HEK293T (cell line): ENCODE measurements at regions not wholly inside any gene's neighbourhood (a gene's known extent, or its start where the extent isn't known, plus 50 kb on each side); places are given as distances from the start of the nearest gene placed in this dataset.

Source experiments
- CTCF ChIA-PET: fragments of 350-600 bp; formaldehyde crosslinking; extraction: SDS; loops from one replicate; lab custom pipeline; 2021; ENCODE audit warnings: antibody characterized with exemption, inconsistent platforms; lab: Yijun Ruan, JAX
- POLR2A ChIA-PET: fragments of 350-600 bp; formaldehyde crosslinking; extraction: SDS; loops from one replicate; lab custom pipeline; 2020; ENCODE audit warnings: antibody characterized with exemption, inconsistent platforms; lab: Yijun Ruan, JAX
- DNase-seq: peaks from one replicate; pipeline ENCODE4 v3.0.0; 2012; ENCODE audit warnings: mixed read lengths; ENCODE audit errors: extremely low spot score
- ARNT ChIP-seq: fragments of 450-650 bp; IDR thresholded peaks from 2 replicates; pipeline ENCODE4 v1.6.1; 2017; ENCODE audit warnings: mild to moderate bottlenecking
- BHLHE40 ChIP-seq: fragments of 450-650 bp; IDR thresholded peaks from 2 replicates; pipeline ENCODE4 v1.6.1; 2016; ENCODE audit warnings: mild to moderate bottlenecking, moderate library complexity, borderline replicate concordance
- CTBP1 ChIP-seq: fragments of 450-650 bp; IDR thresholded peaks from 2 replicates; pipeline ENCODE4 v1.6.1; 2016; ENCODE audit warnings: borderline replicate concordance
- ELF4 ChIP-seq: fragments of 450-650 bp; IDR thresholded peaks from 2 replicates; pipeline ENCODE4 v1.6.1; 2017; ENCODE audit warnings: antibody characterized with exemption
- FOXA1 ChIP-seq: fragments of 450-650 bp; IDR thresholded peaks from 2 replicates; pipeline ENCODE4 v1.6.1; 2016; ENCODE audit warnings: mild to moderate bottlenecking
- FOXK2 ChIP-seq: fragments of 450-650 bp; IDR thresholded peaks from 2 replicates; pipeline ENCODE4 v1.6.1; 2016; ENCODE audit warnings: mild to moderate bottlenecking
- FOXM1 ChIP-seq: fragments of 450-650 bp; IDR thresholded peaks from 2 replicates; pipeline ENCODE4 v1.6.1; 2017; ENCODE audit warnings: mild to moderate bottlenecking, borderline replicate concordance
- HDGF ChIP-seq: fragments of 450-650 bp; IDR thresholded peaks from 2 replicates; pipeline ENCODE4 v1.6.1; 2017; ENCODE audit warnings: antibody characterized with exemption, borderline replicate concordance
- L3MBTL2 ChIP-seq: fragments of 450-650 bp; conservative IDR thresholded peaks from 2 replicates; pipeline ENCODE4 v1.6.1; 2016; ENCODE audit warnings: mild to moderate bottlenecking
- LEF1 ChIP-seq: fragments of 450-650 bp; IDR thresholded peaks from 2 replicates; pipeline ENCODE4 v1.6.1; 2017; ENCODE audit warnings: mild to moderate bottlenecking, borderline replicate concordance
- NFRKB ChIP-seq: fragments of 450-650 bp; IDR thresholded peaks from 2 replicates; pipeline ENCODE4 v1.6.1; 2016; ENCODE audit warnings: mild to moderate bottlenecking, moderate library complexity
- PKNOX1 ChIP-seq: fragments of 450-650 bp; IDR thresholded peaks from 2 replicates; pipeline ENCODE4 v1.6.1; 2016
- SP1 ChIP-seq: fragments of 450-650 bp; IDR thresholded peaks from 2 replicates; pipeline ENCODE4 v1.6.1; 2017
- SUZ12 ChIP-seq: fragments of 450-650 bp; IDR thresholded peaks from 2 replicates; pipeline ENCODE4 v1.6.1; 2016; ENCODE audit warnings: mild to moderate bottlenecking
- TARDBP ChIP-seq: fragments of 450-650 bp; IDR thresholded peaks from 2 replicates; pipeline ENCODE4 v1.6.1; 2016
- ZNF384 ChIP-seq: fragments of 450-650 bp; IDR thresholded peaks from 2 replicates; pipeline ENCODE4 v1.6.1; 2016

- no peak for TF ChIP-seq SUZ12
- TF ChIP-seq HDGF = no peak
- TF ChIP-seq CTBP1 = no peak
- TF ChIP-seq NFRKB = no peak
- no peak for TF ChIP-seq PKNOX1
- no peak for TF ChIP-seq ARNT
- TF ChIP-seq TARDBP = no peak
- DNase-seq = no peak
- CTCF ChIA-PET = interaction anchor here (1.6 kb wide), 1 partner anchor 13 kb away, joined by 3 read pairs; no protein-coding TSS in a partner anchor
- POLR2A ChIA-PET = no interaction called here
These were observed 259.7 kb upstream of the DCN start for GRCh38 chr12:91441993-91442952.

GRCh38 chr12:91441246-91441645 is 258.6 kb upstream of the DCN start:
- TF ChIP-seq SUZ12 (no peak), BHLHE40 (no peak), ARNT (no peak), HDGF (no peak), FOXA1 (no peak), TARDBP (no peak), NFRKB (no peak), CTBP1 (no peak)
- CTCF ChIA-PET = interaction anchor here (0.6 kb wide), 1 partner anchor 167 kb away, joined by 3 read pairs; no protein-coding TSS in a partner anchor
- POLR2A ChIA-PET = no interaction called here
- DNase-seq = no peak

GRCh38 chr12:91434081-91434480 is 251.5 kb upstream of the DCN start:
- CTCF ChIA-PET = no interaction called here
- TF ChIP-seq FOXA1 (no peak), FOXK2 (no peak), NFRKB (no peak), CTBP1 (no peak), LEF1 (no peak), ELF4 (no peak), ARNT (no peak), BHLHE40 (no peak), ZNF384 (no peak), SP1 (no peak), TARDBP (no peak)
- no peak for DNase-seq
- POLR2A ChIA-PET = no interaction called here

GRCh38 chr12:91432755-91433154 is 250.1 kb upstream of the DCN start:
- no peak for DNase-seq
- CTCF ChIA-PET = no interaction called here
- POLR2A ChIA-PET = no interaction called here
- TF ChIP-seq ARNT = no peak
- no peak for TF ChIP-seq SP1
- no peak for TF ChIP-seq HDGF
- no peak for TF ChIP-seq FOXK2
- TF ChIP-seq LEF1 = no peak
- no peak for TF ChIP-seq BHLHE40
- TF ChIP-seq FOXA1 = no peak
- no peak for TF ChIP-seq NFRKB
- TF ChIP-seq PKNOX1 = no peak
- no peak for TF ChIP-seq SUZ12
- TF ChIP-seq ZNF384 = no peak
- TF ChIP-seq L3MBTL2 = no peak
- TF ChIP-seq ELF4 = no peak
- TF ChIP-seq CTBP1 = no peak

GRCh38 chr12:91432089-91432488 is 249.5 kb upstream of the DCN start:
- ChIA-PET CTCF (no interaction called here), POLR2A (no interaction called here)
- DNase-seq = no peak
- TF ChIP-seq HDGF (no peak), ZNF384 (no peak), TARDBP (no peak), SUZ12 (no peak), ELF4 (no peak), SP1 (no peak), FOXA1 (no peak), CTBP1 (no peak), L3MBTL2 (no peak), ARNT (no peak), BHLHE40 (no peak), NFRKB (no peak), FOXM1 (no peak), PKNOX1 (no peak), LEF1 (no peak), FOXK2 (no peak)

GRCh38 chr12:91424506-91424905 is 241.9 kb upstream of the DCN start:
- CTCF ChIA-PET = no interaction called here
- no peak for DNase-seq
- TF ChIP-seq CTBP1 = no peak
- TF ChIP-seq BHLHE40 = no peak
- TF ChIP-seq NFRKB = no peak
- no peak for TF ChIP-seq SP1
- no peak for TF ChIP-seq LEF1
- TF ChIP-seq PKNOX1 = no peak
- TF ChIP-seq FOXM1 = no peak
- no peak for TF ChIP-seq ELF4
- no peak for TF ChIP-seq HDGF
- no peak for TF ChIP-seq TARDBP
- TF ChIP-seq ARNT = no peak
- TF ChIP-seq FOXA1 = no peak
- no peak for TF ChIP-seq SUZ12
- TF ChIP-seq L3MBTL2 = no peak
- POLR2A ChIA-PET = no interaction called here
